ENCODE measurements at regions not wholly inside any gene's neighbourhood (a gene's known extent, or its start where the extent isn't known, plus 50 kb on each side); places are given as distances from the start of the nearest gene placed in this dataset.

GRCh38 chr2:240291337-240292034, 144.0 kb upstream of the GPC1 start:
- intact Hi-C loops (cut with DNase I), result no loop called here
- Histone ChIP-seq H3K27ac (no peak overlapping the region), H3K36me3 (no peaks in the 10 kb centered on the region), H3K9me3 (no peaks in the 10 kb centered on the region), H3K27me3 (replicated peaks; ENCODE audit: insufficient read depth) (no peaks in the 10 kb centered on the region), H3K4me3 (no peak overlapping the region), H3K4me1 (replicated peaks) (no peaks in the 10 kb centered on the region)
- no peak for TF ChIP-seq CTCF (IDR thresholded peaks at IDR 0.05)
- TF ChIP-seq POLR2AphosphoS5 (IDR thresholded peaks at IDR 0.05), result no peak
- no peak for TF ChIP-seq POLR2A (IDR thresholded peaks at IDR 0.05)
- 82% methylated on average over 16 of the region's 16 CpGs for WGBS
- no peak for DNase-seq (ENCODE audit: low spot score)

- DNase-seq (ENCODE audit: low spot score), result no peak
- Histone ChIP-seq H3K27ac (no peak overlapping the region), H3K9me3 (no peaks in the 10 kb centered on the region), H3K36me3 (no peaks in the 10 kb centered on the region), H3K4me1 (replicated peaks) (no peaks in the 10 kb centered on the region), H3K27me3 (replicated peaks; ENCODE audit: insufficient read depth) (no peaks in the 10 kb centered on the region), H3K4me3 (no peak overlapping the region)
- no peak for TF ChIP-seq POLR2A (IDR thresholded peaks at IDR 0.05)
- TF ChIP-seq CTCF (IDR thresholded peaks at IDR 0.05), result no peak
- no peak for TF ChIP-seq POLR2AphosphoS5 (IDR thresholded peaks at IDR 0.05)
- WGBS, result 79% methylated on average over 8 of the region's 8 CpGs
- intact Hi-C loops (cut with DNase I), result no loop called here
These were observed 143.4 kb upstream of the GPC1 start for GRCh38 chr2:240292035-240292574.

DNA sequence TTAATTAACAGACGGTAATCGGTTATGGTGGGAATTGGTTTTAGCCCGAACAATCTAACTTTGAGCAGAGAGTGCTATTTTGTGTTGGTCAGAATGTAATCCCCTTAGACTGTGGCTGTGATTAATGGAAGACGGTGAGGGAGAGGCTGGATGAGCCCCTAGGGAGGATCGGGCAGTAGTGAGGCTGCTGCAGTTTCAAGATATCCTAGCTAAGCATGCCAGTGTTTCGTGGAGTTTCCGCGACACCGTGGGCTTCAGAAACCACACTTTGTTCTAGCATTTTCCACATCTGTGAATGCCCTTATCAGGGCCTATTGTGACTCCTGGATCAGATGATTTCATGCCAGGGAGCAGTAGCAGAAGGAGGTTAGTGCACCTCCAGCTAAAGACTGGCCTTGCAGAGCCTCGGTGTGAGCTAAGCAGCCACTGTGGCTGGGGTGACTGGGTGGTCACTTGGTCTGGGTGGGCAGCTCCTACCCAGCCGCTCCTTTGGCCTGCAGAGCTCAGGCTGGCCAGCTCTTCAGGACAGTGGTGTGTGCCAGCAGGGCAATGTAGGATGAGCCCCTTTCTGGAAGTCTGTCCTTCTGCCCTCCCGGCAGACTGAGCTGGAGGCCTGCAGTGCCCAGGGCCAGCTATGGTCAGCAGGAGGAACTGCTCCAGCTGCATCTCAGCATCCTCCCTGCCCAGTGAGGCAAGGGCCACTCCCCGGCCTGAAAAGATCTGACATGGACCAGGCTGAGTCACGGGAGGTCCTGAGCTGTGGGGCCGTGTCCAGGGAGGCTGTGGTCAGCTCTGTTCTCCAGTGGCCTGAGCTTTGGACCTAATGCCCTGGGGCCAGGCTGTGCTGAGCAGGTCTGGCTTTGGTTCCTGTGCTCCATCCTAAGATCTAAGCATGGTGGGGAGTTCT, 142.6 kb upstream of the GPC1 start:
- H3K9me3 ChIP-seq, result no peaks in the 10 kb centered on the region
- H3K4me1 ChIP-seq (replicated peaks), result no peaks in the 10 kb centered on the region
- WGBS, result 92% methylated on average over 15 of the region's 15 CpGs
- intact Hi-C loops (cut with DNase I), result no loop called here
- no peaks in the 10 kb centered on the region for H3K36me3 ChIP-seq
- TF ChIP-seq POLR2A (IDR thresholded peaks at IDR 0.05) (no peak), POLR2AphosphoS5 (IDR thresholded peaks at IDR 0.05) (no peak), CTCF (IDR thresholded peaks at IDR 0.05) (no peak)
- H3K4me3 ChIP-seq, result no peak overlapping the region
- no peak for DNase-seq (ENCODE audit: low spot score)
- no peak overlapping the region for H3K27ac ChIP-seq
- no peaks in the 10 kb centered on the region for H3K27me3 ChIP-seq (replicated peaks; ENCODE audit: insufficient read depth)

GRCh38 chr2:240293557-240294461, 141.7 kb upstream of the GPC1 start:
- no peaks in the 10 kb centered on the region for H3K36me3 ChIP-seq
- no peaks in the 10 kb centered on the region for H3K27me3 ChIP-seq (replicated peaks; ENCODE audit: insufficient read depth)
- 71% methylated on average over 24 of the region's 24 CpGs for whole genome bisulfite sequencing
- H3K9me3 ChIP-seq, result no peaks in the 10 kb centered on the region
- H3K4me1 ChIP-seq (replicated peaks), result no peaks in the 10 kb centered on the region
- no peak overlapping the region for H3K4me3 ChIP-seq
- intact Hi-C loops (cut with DNase I), result no loop called here
- TF ChIP-seq POLR2AphosphoS5 (IDR thresholded peaks at IDR 0.05), result no peak
- no peak for TF ChIP-seq CTCF (IDR thresholded peaks at IDR 0.05)
- TF ChIP-seq POLR2A (IDR thresholded peaks at IDR 0.05), result no peak
- no peak for DNase-seq (ENCODE audit: low spot score)
- no peak overlapping the region for H3K27ac ChIP-seq
